Fibroblast of lung (primary cell): ENCODE measurements at regions not wholly inside any gene's neighbourhood (a gene's known extent, or its start where the extent isn't known, plus 50 kb on each side); places are given as distances from the start of the nearest gene placed in this dataset.

Source experiments
- DNase-seq, 2 donors: peaks; one replicate each; pipeline versions ENCODE4 v3.0.0 to v3.0.0-alpha.2; 2010; ENCODE audit warnings: low read depth in 2 of 2
- H2AFZ ChIP-seq: 2 replicates; pipeline ENCODE4 v1.5.1; 2012; ENCODE audit warnings: low read length, control low read depth, inconsistent platforms
- H3K27ac ChIP-seq: 2 replicates; pipeline ENCODE4 v1.5.1; 2011; ENCODE audit warnings: low read length, control low read depth; ENCODE audit not compliant: insufficient read depth
- H3K27me3 ChIP-seq: 2 replicates; pipeline ENCODE4 v1.5.1; 2011; ENCODE audit warnings: mild to moderate bottlenecking, low read length; ENCODE audit not compliant: control insufficient read depth, insufficient read depth
- H3K36me3 ChIP-seq: 2 replicates; pipeline ENCODE4 v1.5.1; 2011; ENCODE audit warnings: low read length; ENCODE audit not compliant: control insufficient read depth, insufficient read depth
- H3K4me1 ChIP-seq: 2 replicates; pipeline ENCODE4 v1.5.1; 2011; ENCODE audit warnings: low read length; ENCODE audit not compliant: control insufficient read depth, insufficient read depth; ENCODE audit errors: extremely low read depth
- H3K4me2 ChIP-seq: 2 replicates; pipeline ENCODE4 v1.5.1; 2011; ENCODE audit warnings: low read length, control low read depth; ENCODE audit not compliant: insufficient read depth; ENCODE audit errors: extremely low read depth
- H3K4me3 ChIP-seq, 4 experiments: fragments of 200-600 bp in 1 of 4; sonication (generic) in 1 of 4; replicated peaks in 1 of 4; 2 replicates each; pipeline ENCODE4 v1.5.1; 2011 to 2016; ENCODE audit warnings: low read length in 4 of 4, low read depth in 3 of 4, mild to moderate bottlenecking in 3 of 4, control low read depth in 2 of 4, inconsistent platforms in 1 of 4, mixed read lengths in 1 of 4; ENCODE audit not compliant: insufficient read depth in 1 of 4; ENCODE audit errors: control extremely low read depth in 1 of 4
- H3K79me2 ChIP-seq: 2 replicates; pipeline ENCODE4 v1.5.1; 2012; ENCODE audit warnings: mild to moderate bottlenecking, low read length, inconsistent platforms; ENCODE audit not compliant: control insufficient read depth, insufficient read depth
- H3K9ac ChIP-seq: 2 replicates; pipeline ENCODE4 v1.5.1; 2011; ENCODE audit warnings: mild to moderate bottlenecking, low read length, control low read depth; ENCODE audit not compliant: insufficient read depth
- H3K9me3 ChIP-seq: 2 replicates; pipeline ENCODE4 v1.5.1; 2012; ENCODE audit warnings: low read depth, low read length; ENCODE audit not compliant: control insufficient read depth, insufficient read depth
- H4K20me1 ChIP-seq: 2 replicates; pipeline ENCODE4 v1.5.1; 2011; ENCODE audit warnings: low read length; ENCODE audit not compliant: control insufficient read depth, insufficient read depth; ENCODE audit errors: extremely low read depth
- EZH2 ChIP-seq: IDR thresholded peaks from 2 replicates; pipeline ENCODE4 v1.5.1; 2012; ENCODE audit warnings: low read length, control low read depth, mild to moderate bottlenecking; ENCODE audit errors: missing control alignments
- TF ChIP-seq, protein P1 (sequence below), 2 donors: IDR thresholded peaks in 1 of 2; conservative IDR thresholded peaks in 1 of 2; 1 replicate in 1 of 2; 2 replicates in 1 of 2; pipeline ENCODE4 v1.5.1; 2011 to 2012; ENCODE audit warnings: low read length in 2 of 2, control low read depth in 1 of 2, inconsistent platforms in 1 of 2, low read depth in 1 of 2, mild to moderate bottlenecking in 1 of 2

DNA sequence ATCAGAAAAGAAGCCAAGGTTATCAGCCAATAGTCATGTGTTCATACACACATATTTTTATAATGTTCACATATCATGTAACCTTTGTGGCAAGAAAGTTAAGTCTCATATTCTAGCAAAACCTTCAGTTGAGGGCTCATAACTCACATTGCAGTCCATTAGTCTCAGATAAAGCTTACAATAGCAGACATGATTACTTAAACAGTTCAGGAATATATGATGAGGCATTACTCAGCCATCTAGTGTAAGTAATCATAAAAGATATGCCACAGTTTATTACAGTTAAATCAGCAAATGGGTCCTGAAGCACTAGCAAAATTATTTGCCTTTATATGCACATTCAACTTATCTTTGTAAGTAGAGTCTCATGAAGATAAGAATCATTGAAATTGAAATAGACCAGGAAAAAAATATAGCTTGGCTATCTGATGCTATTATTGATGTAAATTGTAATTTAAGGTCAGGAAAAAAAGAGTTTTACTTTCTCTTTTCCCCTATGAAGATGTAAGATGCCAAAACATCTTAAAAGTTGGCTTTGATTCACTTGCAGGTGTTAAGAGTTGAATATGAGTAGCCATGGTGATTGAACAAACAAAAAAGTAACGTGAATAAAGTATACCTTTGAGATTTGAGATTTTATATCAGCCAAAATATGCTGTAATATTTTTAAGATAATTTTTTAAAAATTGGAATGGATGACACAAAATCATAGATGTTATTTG is 537.0 kb downstream of the SLC6A15 start:
- H3K27ac ChIP-seq = no peak overlapping the region
- no peak overlapping the region for H3K9ac ChIP-seq
- H4K20me1 ChIP-seq = no peaks in the 10 kb centered on the region
- no peak overlapping the region for H3K4me2 ChIP-seq
- no peaks in the 10 kb centered on the region for H3K27me3 ChIP-seq
- H3K4me3 ChIP-seq = no peak overlapping the region
- no peaks in the 10 kb centered on the region for H3K36me3 ChIP-seq
- H2AFZ ChIP-seq = no peak overlapping the region
- no peaks in the 10 kb centered on the region for H3K4me1 ChIP-seq
- no peaks in the 10 kb centered on the region for H3K79me2 ChIP-seq
- no peaks in the 10 kb centered on the region for H3K9me3 ChIP-seq
- DNase-seq = peak; percentile 6 to 90
- TF ChIP-seq, protein P1, sequence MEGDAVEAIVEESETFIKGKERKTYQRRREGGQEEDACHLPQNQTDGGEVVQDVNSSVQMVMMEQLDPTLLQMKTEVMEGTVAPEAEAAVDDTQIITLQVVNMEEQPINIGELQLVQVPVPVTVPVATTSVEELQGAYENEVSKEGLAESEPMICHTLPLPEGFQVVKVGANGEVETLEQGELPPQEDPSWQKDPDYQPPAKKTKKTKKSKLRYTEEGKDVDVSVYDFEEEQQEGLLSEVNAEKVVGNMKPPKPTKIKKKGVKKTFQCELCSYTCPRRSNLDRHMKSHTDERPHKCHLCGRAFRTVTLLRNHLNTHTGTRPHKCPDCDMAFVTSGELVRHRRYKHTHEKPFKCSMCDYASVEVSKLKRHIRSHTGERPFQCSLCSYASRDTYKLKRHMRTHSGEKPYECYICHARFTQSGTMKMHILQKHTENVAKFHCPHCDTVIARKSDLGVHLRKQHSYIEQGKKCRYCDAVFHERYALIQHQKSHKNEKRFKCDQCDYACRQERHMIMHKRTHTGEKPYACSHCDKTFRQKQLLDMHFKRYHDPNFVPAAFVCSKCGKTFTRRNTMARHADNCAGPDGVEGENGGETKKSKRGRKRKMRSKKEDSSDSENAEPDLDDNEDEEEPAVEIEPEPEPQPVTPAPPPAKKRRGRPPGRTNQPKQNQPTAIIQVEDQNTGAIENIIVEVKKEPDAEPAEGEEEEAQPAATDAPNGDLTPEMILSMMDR (conservative IDR thresholded peaks at IDR 0.05 in 1 of 2, IDR thresholded peaks at IDR 0.05 in 1 of 2; ENCODE audit: low read depth in 1 of 2, low read length in 2 of 2) = no peak
- no peak for TF ChIP-seq EZH2

DNA sequence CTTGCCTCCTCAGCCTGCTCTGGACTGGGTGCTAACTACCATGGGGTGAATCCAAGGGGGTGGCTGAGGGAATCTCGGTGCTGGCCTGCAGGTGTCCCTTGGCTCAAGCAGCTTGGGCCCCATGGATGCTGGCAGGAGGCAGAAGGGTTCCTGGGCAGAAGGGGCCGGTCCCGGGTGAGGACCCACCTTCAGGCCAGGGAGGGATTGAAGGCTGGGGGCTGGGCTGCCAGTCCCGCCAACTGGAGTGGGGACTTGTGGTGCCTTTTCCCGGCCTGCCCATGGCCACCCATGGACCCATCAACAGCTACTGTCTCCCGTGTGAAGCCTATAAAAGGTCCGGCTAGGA is 550.1 kb downstream of the SLC6A15 start:
- TF ChIP-seq EZH2 = no peak
- TF ChIP-seq, protein P1 (conservative IDR thresholded peaks at IDR 0.05 in 1 of 2, IDR thresholded peaks at IDR 0.05 in 1 of 2; ENCODE audit: low read depth in 1 of 2, low read length in 2 of 2) = no peak
- no peak overlapping the region for H3K9ac ChIP-seq
- H2AFZ ChIP-seq = no peak overlapping the region
- no peak overlapping the region for H3K27ac ChIP-seq
- H3K4me2 ChIP-seq = no peak overlapping the region
- no peak overlapping the region for H3K4me3 ChIP-seq
- no peaks in the 10 kb centered on the region for H3K4me1 ChIP-seq
- H3K79me2 ChIP-seq = no peaks in the 10 kb centered on the region
- no peaks in the 10 kb centered on the region for H3K36me3 ChIP-seq
- H3K9me3 ChIP-seq = no peaks in the 10 kb centered on the region
- H3K27me3 ChIP-seq = no peaks in the 10 kb centered on the region
- H4K20me1 ChIP-seq = no peaks in the 10 kb centered on the region
- no peak for DNase-seq

DNA sequence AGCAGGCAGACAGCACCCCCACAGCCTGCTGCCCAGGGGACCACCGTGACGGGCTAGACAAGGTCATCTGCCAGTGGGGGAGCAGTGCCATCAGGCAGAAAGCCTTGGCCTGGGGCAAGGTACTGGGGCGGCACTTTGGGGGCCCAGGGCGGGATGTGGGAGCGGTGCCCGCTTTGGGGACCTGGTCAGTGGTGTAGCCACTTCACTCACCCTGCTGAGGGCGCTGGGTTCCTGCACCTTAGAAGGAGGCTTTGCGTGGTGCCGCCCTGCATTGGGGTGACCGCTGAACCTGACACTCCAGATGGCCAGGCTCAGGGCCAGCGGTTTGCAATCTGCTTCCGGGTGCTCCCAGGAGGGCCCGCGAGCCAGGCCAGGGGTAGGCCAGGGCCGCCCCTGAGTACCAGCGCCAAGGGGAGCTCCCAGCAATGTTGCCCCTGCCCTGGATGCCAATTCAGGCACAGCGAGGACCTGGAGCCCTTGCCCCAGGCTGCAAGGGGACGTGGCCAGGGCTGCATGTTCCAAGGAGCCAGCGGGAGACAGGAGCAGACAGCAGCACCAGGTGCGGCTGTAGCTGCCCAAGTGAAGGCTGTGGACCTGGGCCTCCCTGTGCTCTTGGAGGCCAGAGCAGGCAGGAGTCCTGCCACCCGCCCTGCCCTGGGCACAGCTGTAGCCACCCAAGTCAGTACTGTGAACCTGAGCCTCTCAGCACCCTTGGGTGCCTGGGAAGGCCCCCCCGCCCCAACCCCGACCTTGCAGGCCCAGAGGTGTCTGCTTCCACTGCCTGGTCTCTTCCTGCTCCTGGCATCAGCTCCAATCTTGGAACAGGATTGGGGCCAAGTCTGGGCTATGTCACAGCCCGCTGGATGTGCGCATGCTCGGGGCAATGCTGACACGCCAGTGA is 550.7 kb downstream of the SLC6A15 start:
- Histone ChIP-seq H3K9me3 (no peaks in the 10 kb centered on the region), H3K4me3 (no peak overlapping the region), H3K9ac (no peak overlapping the region), H2AFZ (no peak overlapping the region), H3K27ac (no peak overlapping the region), H3K4me1 (no peaks in the 10 kb centered on the region), H3K79me2 (no peaks in the 10 kb centered on the region), H3K36me3 (no peaks in the 10 kb centered on the region), H3K27me3 (no peaks in the 10 kb centered on the region), H4K20me1 (no peaks in the 10 kb centered on the region), H3K4me2 (no peak overlapping the region)
- no peak for DNase-seq
- TF ChIP-seq, protein P1 (conservative IDR thresholded peaks at IDR 0.05 in 1 of 2, IDR thresholded peaks at IDR 0.05 in 1 of 2; ENCODE audit: low read depth in 1 of 2, low read length in 2 of 2) = no peak
- no peak for TF ChIP-seq EZH2
